HG03060 (cell line): ENCODE measurements at regions not wholly inside any gene's neighbourhood (a gene's known extent, or its start where the extent isn't known, plus 50 kb on each side); places are given as distances from the start of the nearest gene placed in this dataset.

ENCODE experiments used
- ATAC-seq: cut with Tn5 transposase; IDR thresholded peaks from one replicate; pipeline ENCODE4 v1.9.1; 2021; ENCODE audit warnings: low read depth, moderate number of reproducible peaks; ENCODE audit not compliant: unreplicated experiment

DNA sequence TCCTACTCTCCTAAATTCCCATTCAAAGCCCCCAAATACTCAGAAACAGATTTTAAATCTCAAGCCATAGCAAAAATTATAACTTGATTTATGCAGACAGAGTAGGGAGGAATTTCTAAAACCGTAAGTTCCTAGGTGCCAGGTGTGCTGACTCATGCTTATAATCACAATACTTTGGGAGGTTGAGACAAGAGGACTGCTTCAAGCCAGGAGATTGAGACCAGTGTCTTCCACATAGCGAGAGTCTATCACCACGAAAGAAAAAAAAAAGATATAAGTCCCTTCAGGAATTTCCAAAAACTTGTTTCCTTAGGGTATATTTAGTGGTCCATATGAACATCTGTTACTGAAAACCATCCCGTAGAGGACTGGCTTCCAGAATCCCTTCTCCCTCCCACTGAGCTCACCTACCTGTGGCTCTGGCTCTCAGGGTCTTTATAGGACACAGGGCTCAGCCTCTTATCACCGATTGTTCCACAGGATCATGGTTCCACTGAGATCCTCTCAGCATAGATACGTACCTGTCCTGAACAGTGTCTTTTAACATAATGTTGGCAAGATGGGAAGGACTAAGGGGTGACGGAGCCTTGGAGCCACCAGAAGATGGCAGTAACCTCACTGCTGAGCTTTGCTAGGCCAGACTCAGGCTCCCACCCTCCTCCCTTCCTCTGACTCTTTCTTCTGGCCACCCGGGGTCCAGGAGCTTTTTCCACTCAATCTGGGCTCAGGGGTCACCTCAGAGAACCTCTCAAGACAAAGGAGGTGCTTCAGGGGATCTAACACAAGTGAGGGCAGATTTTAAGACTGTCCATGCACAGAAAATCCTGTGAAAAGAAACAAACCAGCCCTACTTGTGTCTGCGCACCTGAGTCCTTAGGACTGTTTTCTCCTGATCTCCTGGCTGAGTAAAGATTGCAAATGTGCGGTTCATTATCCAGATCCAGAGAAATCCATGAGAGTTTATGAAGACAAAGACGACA, 117.5 kb upstream of the TOP3B start:
- no peak for ATAC-seq

- ATAC-seq = no peak
These were observed 116.6 kb upstream of the TOP3B start for GRCh38 chr22:22099194-22099486.

DNA sequence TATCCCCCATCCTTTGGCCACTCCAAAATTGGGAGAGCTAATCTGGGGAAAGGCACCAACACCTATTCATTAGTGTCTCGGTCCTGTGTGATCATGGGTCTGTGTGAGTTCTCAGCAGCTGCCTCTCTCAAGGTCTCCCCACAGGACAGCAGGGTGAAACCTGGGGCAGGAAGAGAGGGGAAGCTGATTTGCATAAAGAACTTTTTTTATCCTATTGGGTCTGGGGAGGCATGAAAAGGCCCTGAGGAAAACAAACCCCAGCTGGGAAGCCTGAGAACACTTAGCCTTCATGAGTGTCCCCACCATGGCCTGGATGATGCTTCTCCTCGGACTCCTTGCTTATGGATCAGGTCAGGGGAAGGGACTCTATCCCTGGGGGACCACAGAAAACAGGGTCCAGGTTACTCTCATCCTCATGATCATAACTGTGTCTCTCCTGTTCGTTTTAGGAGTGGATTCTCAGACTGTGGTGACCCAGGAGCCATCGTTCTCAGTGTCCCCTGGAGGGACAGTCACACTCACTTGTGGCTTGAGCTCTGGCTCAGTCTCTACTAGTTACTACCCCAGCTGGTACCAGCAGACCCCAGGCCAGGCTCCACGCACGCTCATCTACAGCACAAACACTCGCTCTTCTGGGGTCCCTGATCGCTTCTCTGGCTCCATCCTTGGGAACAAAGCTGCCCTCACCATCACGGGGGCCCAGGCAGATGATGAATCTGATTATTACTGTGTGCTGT, 116.0 kb upstream of the TOP3B start:
- no peak for ATAC-seq

GRCh38 chr22:22097727-22098228, 115.2 kb upstream of the TOP3B start:
- ATAC-seq = no peak

DNA sequence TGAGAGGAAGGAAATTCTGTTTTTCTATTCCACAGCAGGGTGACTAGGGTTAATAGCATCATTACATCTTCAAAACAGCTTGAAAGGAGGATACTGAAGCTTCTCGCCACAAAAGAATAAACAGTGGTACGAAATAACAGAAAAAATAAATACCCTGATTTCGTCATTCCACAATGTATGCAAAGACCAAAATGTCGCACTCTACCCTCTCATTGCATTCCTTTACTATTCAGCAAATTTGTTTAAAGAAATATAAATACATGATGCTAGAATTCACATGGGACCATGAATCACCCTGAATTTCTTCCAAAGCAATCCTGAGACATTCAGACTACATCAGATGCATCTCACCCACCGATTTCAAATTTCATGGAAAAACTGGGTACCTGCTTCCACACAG, 112.3 kb upstream of the TOP3B start:
- no peak for ATAC-seq

DNA sequence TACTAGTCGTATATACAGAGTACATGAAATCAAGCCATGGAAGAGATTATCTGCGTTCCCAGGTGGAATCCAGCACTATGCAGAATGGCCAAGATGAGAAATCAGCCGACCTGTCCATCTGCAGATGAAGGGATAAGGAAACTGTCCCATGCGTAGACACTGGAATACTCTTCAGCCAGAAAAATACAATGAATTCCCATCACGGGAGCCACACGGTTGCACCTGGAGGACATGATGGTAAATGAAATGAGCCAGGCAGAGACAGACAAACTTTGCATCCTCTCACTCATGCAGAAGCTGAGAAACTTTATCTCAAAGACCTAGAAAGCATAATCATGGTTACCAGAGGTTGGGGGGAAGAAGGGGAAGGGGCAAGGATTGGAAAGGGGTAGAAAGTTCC, 111.9 kb upstream of the TOP3B start:
- ATAC-seq = no peak

DNA sequence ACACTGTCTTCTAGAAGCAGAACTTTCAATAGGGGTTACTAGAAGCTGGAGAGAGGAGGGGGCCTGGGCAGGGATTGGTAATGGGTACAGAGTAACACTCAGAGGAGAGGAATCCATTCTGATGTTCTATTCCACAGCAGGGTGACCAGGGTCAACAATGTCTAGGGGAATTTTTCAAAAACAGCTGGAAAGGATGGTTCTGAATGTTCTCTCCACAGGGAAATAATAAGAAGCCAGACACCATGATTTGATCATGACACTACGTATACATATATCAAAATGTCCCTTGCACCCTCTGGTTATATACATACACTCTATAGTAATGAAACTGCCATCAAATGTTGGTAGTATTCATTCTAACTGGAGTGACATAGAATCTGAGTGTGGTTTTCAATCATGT, 111.2 kb upstream of the TOP3B start:
- ATAC-seq = no peak

GRCh38 chr22:22092974-22093373, 110.4 kb upstream of the TOP3B start:
- ATAC-seq = no peak

- no peak for ATAC-seq
These were observed 109.5 kb upstream of the TOP3B start for GRCh38 chr22:22092101-22092500.

DNA sequence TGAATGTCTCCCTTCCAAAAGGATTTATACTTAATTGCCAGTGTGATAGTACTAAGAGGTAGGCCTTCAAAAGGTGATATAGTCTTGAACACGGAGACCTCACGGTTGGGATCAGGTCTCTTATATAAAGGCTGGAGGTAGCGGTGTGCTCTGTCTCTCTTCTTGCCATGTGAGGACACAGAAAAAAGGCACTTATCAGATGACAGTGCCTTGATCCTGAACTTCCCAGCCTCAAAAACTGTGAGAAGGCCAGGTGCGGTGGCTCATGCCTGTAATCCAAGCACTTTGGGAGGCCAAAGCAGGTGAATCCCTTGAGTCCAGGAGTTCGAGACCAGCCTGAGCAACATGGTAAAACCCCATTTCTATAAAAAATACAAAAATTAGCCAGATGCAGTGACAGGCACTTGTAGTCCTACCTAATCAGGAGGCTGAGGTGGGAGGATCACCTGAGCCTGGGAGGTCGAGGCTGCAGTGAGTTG, 108.9 kb upstream of the TOP3B start:
- ATAC-seq = no peak

- ATAC-seq = no peak
These were observed 108.2 kb upstream of the TOP3B start for GRCh38 chr22:22090650-22091399.

- no peak for ATAC-seq
These were observed 107.1 kb upstream of the TOP3B start for GRCh38 chr22:22089459-22090308.

GRCh38 chr22:22088658-22089458, 106.3 kb upstream of the TOP3B start:
- no peak for ATAC-seq

GRCh38 chr22:22087854-22088657, 105.5 kb upstream of the TOP3B start:
- ATAC-seq = no peak

DNA sequence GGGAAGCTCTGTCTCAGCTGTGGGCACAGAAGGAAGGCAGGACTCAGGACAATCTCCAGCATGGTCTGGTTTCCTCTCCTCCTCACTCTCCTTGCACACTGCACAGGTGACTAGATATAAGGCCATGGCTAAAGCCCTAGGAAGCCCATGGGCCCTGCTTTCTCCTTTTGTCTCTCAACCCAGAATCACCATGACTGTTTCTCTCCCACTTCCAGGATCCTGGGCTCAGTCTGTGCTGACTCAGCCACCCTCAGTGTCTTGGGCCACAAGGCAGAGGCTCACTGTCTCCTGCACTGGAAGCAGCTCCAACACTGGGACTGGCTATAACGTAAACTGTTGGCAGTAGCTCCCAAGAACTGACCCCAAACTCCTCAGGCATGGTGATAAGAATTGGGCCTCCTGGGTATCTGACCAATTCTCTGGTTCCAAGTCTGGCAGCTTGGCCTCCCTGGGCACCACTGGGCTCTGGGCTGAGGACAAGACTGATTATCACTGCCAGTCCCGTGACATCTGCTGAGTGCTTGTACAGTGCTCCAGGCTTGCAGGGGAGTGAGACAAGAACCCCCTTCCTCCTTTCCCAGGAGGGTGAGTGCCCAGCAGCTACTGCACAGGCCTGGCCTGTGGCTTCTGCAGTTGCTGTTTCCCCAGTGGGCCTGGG, 104.0 kb upstream of the TOP3B start:
- no peak for ATAC-seq

DNA sequence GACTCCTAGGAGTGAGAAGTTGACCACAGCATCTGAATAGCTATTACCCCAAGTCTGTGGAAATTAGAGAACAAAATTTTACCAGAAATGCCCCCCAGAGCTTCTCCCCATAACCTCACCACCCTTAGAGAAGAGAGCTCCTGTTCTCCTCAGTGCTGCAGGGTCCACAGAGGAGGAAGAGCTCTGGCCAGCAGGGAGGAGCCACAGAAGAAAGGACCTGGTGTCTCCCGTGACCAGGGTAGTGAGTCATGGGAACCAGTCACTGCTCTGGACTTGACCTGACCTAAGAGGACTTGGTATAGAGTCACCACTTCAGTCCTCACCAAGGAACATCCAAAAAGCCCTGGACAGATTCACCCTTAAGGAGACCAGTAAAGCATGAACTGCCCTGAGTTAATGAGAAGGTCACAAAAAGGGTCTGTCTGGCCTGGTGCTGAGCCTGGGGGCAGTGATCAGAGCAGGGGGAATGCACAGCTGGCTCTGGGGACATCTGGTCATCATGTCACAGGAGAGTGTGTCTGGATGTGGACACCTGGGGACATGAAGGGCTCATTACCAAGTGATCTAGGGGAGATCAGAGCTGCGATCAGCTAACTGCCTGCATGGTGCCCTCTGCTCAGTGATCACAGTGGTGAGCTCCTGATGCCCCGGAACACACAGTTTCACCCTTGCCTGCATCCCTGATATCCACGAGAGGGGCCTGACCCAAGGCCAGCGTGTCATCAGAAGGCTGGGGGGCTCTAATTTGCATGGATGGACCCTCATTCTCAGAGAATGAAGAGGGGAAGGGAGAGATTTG, 103.3 kb upstream of the TOP3B start:
- no peak for ATAC-seq

DNA sequence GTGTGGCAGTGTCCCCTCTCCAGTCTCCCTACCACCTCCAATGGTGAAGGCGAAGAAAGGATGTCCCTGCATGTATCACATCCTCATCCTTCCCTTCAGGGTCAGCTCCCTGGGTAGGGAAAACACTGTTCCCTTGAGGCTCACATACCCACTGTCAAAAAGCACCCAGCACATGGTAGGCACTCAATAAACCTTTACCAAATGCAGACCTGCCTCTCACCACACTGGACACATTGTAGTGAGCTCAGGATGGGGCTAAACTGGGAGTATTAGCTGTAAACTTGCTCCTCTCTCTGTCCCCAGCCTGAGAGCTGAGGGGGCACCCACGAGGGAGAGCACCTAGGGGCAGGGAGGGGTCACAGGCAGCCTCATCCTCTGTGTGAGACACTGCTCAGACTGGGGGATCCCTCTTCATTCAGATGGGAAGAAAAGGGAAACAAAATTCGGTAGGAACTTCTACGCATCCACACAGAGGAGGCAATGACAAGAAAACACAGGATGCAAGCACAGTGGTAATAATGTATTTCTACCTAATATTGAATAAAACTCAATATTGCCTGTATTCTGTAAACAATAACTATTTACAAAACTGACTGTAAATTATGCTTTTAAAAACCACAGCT, 101.6 kb upstream of the TOP3B start:
- ATAC-seq = no peak
